Activated CD8-positive, alpha-beta memory T cell treated with anti-CD3 and anti-CD28 coated beads for 24 hours (primary cell): ENCODE measurements at regions not wholly inside any gene's neighbourhood (a gene's known extent, or its start where the extent isn't known, plus 50 kb on each side); places are given as distances from the start of the nearest gene placed in this dataset.
"Not testable (repeated sequence)": the region's sequence is repeated elsewhere in the genome, so short reads cannot be mapped to it uniquely, and the experiment has no call there.

Experiments used
- DNase-seq: peaks from one replicate; pipeline ENCODE4 v3.0.0-alpha.2; 2020

DNA sequence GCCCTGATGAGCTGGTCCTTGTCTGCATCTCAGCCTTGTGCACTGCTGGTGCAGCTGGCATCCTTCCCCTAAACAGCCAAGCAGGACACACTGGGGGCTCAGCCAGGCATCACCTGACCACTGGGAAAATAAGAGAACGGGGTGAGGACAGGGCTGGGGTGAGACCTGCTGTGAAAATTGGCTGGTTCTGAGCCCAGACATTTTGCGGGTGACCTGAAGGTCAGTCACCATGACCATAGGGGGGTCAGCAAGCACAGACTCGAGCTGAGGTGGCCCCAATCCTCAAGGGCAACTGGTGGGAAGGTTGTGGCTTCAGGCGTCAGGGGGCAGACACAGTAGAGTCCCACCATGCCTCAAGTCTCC, 144.9 kb upstream of the TWIST2 start:
- peak; percentile 24 for DNase-seq

DNA sequence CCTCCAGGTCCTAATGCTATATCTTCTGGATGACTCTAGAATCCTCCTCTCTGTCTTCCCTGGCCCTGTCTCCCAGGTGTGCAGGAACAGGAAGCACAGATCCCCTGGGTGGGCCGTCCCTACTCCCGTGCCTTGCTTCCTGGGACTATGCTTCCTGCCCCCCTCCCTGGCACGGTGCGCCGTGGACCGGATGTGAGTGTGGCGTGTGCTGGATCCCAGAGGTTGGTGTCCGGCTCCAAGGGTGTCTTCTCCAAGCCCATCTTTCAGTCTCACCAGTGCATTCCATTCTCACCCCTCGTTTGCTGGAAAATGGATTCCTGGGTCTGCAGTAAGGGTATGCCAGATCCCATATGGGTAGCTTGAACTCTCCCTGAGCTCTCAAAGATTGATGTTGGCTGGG, 144.4 kb upstream of the TWIST2 start:
- DNase-seq, result no peak

DNA sequence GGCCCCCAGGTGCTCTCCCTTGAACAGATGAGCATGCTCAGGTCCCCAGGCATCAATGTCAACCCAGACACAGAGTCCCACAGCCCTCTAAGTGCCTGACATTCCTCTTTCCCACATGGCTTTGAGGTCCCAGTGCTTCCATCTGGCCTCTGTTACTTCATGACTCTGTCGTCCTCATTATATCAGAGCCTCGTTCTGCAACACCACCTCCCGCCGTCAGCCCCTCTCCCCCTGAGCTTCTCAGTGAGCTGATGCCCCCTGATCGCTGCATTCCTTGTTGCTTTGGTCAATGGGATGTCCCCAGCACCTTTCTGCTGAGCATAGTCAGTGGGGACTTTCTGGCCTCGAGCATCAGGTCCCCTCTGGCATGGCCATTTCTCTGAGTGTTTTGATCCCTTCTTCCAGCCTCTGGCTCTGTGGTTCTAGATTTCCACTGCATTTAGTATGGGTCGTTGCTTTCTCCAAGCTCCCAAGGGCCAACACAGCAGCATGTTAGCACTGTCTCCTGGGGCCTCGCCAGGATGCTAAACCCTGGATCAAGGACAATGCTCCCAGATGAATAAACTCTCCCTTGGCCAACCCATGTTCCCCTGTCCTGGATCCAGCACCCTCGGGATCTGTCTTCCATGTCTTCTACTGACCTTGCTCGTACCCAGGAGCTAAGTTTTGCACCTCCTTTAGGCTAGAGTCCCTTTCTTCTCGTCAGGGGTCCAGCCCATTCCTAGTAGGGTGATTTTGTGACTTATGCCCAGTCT, 143.2 kb upstream of the TWIST2 start:
- DNase-seq, result no peak

DNA sequence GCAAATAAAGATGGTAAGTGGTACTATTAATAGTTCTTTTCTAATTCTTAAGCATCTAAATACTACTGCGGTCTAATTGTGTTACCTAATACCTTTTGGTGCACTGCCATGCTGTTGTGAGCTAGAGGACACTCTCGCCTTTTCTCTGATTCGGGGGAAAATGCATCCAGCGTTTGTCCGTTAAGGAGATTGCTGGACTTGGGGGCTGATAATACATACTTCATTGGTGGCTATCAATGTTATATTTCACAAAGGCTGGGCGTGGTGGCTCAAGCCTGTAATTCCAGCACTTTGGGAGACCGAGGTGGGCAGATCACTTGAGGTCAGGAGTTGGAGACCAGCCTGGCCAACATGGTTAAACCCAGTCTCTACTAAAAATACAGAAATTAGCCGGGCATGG, 141.7 kb upstream of the TWIST2 start:
- DNase-seq, result peak; percentile 38

DNA sequence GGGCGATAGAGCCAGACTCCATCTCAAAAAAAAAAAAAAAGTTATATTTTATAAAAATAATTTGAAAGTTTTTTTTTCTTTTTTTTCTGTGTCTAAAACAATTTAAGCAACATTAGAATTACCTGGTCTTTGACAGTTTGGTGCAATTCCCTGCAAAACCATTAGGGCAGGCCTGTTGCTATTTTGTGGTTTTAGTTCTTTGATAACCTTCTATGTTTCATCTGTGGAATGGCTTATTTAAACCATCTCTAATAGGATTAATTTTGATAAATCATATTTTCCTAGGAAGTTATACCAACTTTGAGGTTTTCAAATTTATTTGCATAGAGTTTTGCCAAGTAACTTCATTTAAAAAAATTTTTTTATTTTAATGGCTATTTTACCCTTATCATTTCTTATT, 141.2 kb upstream of the TWIST2 start:
- DNase-seq, result no peak

DNA sequence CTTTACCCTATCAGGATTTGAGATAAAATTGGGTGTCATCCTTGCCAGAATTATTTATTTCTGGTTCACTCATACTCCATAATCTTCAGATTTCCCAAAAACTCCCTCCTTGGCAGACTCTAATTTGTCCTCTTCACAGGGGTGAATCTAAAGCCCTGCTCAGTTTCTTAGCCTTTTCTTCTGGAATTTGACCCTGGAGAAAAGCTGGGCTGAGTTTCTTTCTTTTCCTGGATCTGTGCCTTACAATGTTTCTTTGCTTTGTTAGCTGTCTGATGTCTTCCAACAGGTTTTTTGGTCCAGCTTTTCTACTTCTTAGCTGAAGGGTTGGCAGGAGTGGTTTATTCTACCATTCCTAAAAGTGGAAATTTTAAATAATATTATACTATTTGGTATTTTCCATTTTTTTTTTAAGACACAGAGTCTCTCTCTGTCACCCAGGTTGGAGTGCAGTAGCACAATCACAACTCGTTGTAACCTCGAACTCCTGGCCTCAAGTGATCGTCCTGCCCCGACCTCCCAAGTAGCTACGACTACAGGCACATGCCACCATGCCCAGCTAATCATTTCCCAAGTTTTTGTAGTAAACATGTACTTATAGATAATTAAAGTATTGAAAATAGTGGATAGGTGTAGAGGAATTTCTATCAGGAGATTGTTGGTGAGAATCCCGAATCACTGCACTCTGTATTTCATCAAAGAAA, 138.4 kb upstream of the TWIST2 start:
- no peak for DNase-seq

DNA sequence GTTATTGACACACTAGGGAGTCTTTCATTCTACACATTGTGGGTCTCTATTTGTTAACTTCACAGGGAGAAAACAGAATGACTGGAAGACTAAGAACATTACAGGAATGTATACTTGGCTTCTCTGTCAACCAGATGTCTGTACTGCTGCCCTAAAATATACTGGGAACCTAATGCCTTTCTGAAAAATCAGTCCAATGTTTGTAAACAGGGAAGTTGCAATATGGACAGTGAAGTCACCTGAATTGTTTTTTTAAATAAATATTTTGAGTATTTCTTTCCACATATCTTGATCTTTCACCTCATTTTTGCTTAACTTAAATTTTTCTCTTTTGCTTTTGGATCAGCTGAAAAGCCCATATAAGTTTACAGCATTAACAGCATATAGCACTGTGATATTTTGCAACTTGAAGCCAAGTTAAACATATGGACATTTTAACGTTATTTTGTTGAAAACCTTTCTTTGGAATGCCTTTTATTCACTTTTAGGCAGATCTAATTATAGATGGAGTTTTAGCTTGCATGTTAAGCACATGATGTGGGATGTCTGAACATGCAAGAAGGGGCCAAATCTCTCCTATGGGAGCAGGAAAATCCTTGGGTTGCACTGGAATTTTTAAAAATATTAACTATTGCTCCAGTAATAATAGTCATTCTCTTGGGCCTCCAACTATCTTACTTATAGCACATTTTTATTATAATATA, 137.7 kb upstream of the TWIST2 start:
- no peak for DNase-seq

DNA sequence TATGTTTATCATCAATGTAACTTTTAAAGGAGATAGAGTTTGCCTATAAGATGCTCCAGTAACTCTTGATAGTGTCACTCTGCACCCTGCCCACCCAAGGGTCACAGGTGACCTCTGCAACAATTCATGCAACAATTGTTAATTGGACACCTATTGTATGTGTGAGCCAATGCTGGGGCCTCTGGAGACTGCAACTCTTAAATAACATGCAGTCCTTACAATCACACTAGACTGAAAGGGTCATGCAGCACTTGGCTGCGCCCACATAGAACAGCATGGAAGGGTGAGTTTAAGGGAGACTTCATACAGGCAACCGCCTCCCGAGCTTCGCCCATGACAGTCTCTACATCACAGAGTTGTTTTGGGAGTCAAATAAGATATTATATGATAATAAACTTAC, 137.1 kb upstream of the TWIST2 start:
- no peak for DNase-seq

DNA sequence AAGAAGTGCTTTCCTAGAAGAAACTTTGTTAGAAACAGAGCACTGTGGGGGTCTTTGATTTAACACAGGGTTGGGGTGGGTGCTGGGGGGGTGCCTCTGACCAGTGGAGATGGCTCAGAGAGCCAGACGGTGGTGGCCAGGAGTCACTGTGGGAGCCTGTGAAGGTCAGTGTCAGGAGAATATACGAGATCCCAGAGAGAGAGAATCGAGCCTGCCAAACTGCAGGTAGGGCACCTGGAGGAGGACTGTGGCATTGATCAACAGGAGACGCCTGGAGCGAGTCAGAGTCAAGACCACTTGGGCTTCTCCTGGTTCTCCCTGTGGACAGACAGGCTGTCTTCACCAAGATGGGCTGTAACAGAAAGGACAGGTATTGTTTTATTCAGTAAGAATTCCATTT, 136.5 kb upstream of the TWIST2 start:
- no peak for DNase-seq

DNA sequence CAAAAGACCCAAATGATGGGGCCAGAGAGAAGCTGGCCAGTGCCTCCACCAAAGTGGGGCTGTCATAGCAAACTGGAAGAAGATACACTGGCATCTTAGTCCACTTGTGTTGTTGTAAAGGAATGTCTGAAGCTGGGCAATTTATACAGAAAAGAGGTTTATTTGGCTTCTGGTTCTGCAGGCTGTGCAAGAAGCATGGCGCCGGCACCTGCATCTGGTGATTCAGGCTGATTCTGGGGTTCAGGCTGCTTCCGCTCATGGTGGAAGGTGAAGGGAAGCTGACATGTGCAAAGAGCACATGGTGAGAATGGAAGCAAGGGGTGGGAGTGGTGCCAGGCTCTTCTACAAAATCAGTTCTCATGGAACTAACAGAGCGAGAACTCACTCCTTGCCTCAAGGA, 135.9 kb upstream of the TWIST2 start:
- DNase-seq, result no peak

DNA sequence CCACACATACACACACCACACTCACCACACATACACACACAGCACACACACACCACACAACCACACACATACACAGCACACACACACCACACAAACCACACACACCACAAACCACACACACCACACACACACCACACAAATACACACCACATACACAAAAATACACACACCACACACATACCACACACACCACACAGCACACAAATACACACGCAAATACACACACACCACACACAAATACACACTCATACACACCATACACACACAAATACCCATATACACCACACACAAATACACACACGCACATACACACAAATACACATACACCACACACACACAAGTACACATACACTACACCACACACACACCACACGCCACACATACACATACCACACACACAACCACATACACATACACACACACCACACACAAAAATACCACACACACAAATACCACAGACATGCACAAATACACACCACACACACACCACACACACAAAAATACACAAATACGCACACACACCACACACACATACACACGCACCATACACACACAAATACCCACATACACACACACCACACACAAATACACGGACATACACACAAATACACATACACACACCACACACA, 134.6 kb upstream of the TWIST2 start:
- DNase-seq, result no peak

DNA sequence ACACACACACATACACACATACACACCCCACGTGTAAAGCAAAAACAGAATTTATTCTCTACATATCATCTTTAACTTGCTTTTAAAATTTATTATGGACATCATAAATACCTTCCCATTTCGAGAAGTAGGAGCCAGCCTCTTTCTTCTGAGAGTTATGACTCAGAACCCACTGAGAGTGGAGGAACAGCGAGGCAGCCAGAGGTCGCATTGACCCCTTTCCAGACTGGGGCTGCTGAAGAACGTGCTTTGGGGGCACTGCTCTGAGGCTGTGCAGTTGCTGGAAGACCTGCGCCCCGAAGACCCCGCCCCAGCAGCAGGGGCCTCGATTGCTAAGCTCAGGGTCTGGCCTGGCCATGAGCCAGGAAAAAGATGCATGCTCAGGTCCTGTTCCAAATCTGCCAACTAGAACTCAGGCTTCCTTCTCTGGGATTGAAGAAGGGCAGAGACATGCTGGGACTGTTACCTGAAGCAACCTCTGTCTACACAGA, 133.8 kb upstream of the TWIST2 start:
- DNase-seq, result peak; percentile 30

DNA sequence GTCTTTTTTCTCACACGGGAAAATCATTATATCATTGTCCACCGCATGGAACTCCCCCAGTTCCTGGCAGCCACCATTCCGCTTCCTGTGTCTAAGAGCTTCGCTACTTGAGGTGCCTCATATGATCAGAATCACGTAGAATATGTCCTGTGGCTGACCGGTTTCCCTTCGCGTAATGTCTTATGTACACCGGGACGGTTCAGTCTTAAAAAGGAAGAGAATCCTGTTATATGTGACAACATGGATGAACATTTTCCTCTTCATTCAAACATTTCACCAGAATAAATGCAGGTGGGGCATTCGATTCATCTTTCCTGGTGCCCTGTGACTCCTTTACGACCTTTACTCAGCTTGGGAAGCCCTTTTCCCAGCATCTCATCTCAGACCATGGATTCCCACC, 131.7 kb upstream of the TWIST2 start:
- DNase-seq, result no peak

DNA sequence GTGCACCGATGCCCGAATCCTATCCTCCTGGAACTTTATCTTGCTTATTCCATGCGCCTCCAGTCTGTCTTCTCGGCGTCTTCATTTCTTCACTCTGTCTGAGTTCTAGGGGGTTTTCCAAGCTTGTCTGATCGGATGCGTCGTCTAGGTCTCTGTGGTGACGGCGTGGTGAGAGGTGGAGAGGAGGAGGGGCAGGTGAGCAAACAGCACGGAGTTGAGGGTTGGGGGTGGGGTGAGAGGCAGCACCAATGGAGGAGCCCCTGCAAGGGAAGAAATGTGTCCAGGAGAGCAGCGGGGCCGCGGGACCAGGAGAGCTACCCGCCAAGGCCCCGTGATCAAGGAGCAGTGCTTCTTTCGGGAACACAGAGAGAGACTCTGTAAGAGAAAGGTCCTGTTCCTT, 131.3 kb upstream of the TWIST2 start:
- no peak for DNase-seq

DNA sequence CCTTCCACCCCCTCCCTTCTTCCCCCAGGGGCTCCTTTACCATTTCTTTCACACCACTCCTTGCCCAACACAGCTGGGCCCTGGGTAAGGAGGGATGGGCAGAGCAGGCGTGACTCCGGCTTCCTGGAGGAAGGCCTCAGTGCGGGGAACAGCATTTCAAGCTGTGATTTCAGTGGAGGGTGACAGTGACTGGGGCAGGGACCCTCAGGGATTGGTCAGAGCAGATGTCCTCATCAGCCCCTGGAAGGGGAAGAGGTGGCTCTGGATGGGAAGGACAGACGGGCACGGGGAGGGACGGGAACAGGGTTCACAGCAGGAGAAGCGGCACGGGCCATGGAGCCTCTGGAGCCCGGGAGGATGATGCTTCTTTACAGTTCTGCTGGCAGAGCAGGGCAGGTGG, 130.8 kb upstream of the TWIST2 start:
- no peak for DNase-seq

DNA sequence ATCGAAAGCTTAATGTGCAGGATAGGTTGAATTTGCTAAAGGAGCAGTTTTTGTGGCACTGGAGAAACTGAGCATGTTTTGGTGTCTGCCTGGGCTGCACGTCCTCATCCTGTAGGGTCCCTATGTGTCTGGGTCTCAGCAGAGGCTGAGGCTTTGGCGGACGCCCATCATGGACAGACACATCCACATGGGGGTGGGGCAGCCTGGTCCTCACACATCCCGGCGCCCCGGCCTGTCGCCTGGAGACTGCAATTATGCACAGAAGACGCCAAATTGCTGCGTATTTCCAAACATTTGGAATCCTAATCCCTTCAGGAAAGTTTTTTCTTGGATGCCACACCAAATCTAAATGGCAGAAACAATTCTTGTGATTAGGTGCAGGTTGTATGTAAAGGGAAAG, 128.2 kb upstream of the TWIST2 start:
- DNase-seq, result no peak

DNA sequence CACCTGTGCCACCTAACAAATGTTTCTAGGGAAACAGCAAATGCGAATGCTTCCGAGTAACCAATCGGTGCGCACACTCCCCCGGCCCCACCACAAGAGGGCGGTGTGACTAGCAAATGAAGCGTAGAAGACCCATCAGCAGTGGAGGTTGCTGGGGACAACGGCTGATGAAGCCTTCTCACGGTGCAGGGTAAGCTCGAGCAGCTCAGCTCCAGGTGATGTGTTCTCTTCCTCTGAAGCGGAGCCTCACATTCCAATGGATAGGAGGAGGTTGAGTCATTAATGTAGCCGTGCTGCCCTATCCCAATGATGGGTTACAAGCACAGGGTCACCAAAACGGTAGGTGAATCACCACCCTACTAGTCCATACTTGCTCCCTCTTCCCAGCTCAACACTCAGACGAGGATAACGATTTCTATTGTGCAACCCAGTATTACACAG, 127.6 kb upstream of the TWIST2 start:
- peak; percentile 72 for DNase-seq

DNA sequence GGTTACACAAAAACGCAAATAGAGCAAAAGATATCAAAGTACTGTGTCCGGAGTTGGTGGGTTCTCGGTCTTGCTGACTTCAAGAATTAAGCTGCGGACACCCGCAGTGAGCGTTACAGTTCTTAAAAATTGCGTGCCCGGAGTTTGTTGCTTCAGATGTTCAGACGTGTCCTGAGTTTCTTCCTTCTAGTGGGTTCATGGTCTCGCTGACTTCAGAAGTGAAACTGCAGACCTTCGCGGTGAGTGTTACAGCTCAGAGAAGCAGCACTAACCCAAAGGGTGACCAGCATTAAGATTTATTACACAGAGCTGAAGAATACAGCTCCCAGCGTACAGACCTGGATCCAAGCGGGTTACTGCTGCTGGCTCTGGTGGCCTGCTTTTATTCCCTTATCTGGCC, 125.7 kb upstream of the TWIST2 start:
- DNase-seq, result no peak

DNA sequence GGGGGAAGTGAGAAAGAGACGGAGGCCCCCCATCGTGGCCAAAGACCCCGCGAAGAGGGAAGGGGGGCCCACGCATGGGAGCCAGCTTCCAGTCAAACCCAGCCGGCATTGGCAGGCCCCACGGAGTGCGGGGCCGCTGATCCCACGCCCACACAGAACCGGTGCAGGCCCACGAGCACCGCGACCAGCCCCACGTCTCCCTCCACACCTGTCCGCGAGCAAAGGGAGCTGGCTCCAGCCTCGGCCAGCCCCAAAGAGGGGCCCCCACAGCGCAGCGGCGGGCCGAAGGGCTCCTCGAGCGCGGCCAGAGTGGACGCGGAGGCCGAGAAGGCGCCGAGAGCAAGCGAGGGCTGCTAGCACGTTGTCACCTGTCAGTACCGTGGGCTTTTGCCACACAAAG, 125.0 kb upstream of the TWIST2 start:
- no peak for DNase-seq

DNA sequence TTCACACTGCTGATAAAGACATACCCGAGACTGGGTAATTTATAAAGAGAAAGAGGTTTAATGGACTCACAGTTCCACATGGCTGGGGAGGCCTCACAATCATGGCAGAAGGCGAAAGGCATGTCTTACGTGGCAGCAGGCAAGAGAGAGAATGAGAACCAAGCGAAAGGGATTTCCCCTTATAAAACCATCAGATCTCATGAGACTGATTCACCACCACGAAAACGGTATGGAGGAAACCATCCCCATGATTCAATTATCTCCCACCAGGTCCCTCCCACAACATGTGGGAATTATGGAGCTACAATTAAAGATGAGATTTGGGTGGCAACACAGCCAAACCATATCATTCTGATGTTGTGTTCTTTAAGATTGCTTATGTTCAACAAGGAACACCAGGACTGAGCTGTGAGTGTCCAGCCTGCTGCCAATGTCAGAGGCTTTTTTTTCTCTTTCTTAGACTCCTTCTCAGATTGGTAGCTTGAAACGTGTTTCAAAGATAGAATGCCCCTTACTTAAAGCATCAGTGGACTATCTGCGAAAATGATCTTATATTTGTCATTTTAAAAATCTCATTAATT, 124.1 kb upstream of the TWIST2 start:
- not testable (repeated sequence) for DNase-seq

DNA sequence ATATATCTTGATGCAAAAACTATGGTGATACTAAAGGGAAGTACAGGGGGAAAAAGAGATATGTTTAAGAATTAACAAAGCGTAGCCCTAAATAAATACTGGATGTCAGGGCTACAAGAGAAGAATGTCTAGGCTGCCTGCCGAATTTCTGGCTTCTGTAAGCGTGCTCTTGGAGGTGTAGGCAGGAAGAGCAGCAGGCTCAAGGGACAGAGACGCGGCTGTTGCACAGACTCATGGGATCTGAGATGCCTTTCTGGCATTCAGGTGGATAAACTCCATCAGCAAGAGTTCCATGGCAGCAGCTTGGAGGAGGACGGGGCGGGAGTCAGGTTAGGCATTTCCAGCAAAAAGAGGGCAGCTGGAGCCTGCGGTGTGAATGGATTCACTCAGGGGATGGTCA, 123.2 kb upstream of the TWIST2 start:
- DNase-seq, result no peak

DNA sequence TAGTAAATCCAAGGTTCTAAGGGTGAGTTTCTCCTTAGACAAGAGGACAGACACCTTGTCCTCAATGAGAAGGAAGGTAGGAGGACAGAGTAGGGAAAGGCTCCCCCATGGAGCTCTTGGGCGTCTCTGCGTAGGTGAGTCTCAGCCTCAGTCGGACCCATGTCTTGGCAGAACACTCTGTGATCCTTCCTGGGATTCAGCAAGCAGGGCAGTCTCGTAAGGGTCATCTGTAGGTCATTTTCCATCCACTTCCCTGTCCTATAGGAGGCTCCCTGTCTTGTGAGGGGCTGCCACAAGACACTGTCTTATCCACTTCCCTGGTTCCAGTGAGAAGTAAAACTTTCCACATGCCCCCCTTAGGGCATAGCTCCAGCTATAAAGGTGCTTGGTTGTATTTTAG, 122.6 kb upstream of the TWIST2 start:
- no peak for DNase-seq
